NCI-H2029 (cell line): ENCODE measurements at regions not wholly inside any gene's neighbourhood (a gene's known extent, or its start where the extent isn't known, plus 50 kb on each side); places are given as distances from the start of the nearest gene placed in this dataset.

ENCODE experiments used
- DNase-seq: peaks from one replicate; lab custom pipeline; 2025; lab: John Stamatoyannopoulos, UW

DNA sequence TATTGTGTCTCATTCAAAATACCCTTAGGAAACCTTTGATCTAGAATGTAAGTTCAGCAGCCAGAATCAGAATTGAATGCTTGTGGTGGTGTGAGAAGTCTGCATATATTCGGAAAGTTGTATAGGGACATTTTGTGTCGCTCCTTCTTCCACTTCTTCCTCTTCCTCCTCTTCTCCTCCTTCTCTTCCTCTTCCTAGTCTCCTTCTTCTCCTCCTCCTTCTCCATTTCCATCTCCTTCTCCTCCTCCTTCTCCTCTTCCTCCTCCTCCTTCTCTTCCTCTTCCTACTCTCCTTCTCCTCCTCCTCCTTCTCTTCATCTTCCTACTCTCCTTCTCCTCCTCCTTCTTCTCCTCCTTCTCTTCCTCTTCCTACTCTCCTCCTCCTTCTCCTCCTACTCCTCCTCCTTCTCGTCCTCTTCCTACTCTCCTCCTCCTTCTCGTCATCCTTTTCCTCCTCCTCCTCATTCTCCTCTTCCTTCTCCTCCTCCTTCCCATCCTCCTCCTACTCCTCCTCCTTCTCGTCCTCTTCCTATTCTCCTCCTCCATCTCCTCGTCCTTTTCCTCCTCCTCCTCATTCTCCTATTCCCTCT, 749.3 kb upstream of the GOLIM4 start:
- DNase-seq, result no peak

DNA sequence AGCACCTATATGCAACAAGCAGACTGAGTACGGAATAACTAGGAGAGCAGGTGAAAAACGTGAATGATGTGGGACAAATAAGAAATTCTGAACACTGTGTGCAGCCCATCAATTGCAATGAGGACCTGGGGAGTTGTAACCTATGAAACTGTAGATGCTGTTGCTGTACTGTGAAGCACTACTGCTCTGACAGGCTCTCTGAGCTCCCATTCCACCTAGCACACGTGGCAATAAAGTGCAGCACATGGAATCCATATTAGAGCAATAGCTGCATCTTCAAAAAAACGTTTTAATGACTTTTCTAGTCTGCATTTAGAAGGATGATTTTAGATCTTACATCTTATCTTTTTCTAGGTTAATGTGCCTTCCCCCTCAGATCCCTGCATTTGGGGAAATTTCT, 748.7 kb upstream of the GOLIM4 start:
- no peak for DNase-seq

DNA sequence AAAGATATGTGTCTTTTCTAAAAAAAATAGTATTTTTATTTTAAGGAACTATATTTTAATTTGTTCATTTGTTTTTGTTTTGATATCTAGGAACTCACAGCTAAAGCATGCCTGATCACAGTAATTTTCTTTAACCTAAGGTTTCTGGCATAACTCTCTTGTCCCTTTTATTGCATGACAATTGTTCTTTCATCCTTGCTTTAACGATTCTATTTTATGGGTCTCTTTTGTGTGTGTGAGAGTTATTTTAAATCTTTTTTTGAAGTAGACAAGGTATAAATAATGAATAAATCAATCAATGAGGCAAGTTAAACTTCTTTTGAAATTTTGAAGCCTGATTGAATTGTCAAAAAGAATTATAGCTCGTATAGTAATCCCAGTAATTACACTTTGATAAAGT, 747.8 kb upstream of the GOLIM4 start:
- no peak for DNase-seq

DNA sequence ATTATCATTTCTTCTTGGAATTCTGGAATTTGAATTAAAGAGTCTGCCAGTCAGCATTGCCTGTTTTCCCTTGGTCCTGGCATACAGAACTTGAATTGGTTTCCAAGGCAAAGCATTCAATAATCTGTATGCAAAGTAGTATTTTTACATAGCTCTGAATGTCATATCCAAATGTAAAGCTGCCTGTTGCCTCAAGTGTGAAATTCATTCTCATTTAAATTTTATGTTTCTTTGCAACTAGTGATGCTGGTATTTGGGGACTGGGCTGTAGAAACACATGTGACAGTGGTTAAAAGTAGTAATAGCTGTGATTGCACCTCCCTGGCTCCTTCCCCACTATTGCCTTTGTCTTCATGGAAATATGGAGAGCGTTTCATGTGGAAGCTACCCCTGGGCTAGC, 743.9 kb upstream of the GOLIM4 start:
- no peak for DNase-seq

DNA sequence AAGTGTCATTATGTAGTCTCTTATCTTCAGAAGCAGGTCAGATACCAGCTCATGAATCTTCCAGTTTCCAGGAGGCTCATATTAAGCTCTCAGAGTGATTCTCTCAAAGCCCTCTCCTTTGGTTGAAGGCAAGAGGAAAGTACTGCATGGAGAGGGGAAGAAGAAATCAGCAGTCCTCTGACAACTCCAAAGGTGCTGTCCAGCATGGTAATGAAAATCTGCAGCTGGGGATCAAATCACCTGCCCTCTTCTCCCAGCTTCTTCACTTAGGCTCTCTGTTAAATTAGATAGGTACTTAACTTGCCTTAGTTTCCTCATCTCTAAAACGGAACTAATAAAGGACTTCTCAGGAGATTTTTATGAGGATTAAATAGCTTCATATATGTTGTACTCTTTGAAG, 738.8 kb upstream of the GOLIM4 start:
- no peak for DNase-seq

DNA sequence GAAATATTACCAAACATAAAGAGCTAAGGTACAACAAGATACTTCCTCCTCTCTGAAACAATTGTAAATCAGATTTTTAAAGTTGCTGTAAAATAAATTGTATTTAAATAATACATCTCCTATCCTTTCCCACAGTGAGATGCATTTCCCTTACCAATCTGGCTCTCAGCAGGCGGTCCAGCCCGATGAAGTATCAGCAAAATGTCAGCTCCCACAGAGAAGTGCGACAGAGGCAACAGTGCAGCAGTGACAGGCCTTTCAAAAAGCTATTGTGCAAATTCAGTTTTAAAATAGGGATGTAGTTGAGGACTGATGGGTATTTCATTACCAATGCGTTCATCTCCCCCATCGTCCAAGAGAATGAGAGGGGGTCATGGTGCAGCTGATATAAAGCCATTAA, 733.2 kb upstream of the GOLIM4 start:
- DNase-seq, result no peak

DNA sequence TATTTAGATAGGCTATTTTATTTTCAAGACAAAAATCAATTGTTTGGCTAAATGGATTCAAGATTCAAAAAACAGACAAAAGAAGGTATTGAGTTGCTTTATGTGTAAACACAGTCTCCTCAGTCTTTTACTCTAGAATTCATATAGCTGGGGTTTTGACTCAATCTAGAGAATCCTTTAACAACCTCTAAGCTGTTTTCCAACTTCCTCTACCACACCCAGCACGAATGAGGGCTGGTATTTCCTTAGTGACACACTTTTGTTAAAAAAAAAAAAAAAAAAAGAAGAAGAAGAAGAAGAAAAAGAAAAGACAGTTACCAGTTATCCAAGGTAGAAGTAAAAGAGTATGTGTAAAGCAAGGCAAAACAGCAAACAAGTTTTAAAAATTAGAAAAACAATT, 732.8 kb upstream of the GOLIM4 start:
- DNase-seq, result no peak

DNA sequence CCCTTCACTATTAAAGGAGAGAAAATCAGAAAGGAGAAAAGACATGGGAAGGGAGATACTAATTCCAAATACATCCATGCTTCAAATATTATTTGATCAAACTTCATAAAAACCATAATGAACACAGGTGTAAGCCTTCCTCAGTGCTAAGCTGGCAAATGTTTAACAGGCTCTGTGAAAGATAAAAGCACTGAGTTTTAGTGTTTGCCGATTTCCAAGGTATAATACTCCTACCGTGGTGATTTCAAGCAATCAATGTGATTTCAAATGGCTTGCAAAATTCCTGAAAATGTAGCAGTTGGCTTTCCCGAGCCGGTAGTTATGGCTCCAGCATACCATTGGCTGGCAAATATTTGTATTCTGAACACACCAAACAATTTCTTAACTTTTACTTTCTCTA, 732.3 kb upstream of the GOLIM4 start:
- DNase-seq, result no peak

DNA sequence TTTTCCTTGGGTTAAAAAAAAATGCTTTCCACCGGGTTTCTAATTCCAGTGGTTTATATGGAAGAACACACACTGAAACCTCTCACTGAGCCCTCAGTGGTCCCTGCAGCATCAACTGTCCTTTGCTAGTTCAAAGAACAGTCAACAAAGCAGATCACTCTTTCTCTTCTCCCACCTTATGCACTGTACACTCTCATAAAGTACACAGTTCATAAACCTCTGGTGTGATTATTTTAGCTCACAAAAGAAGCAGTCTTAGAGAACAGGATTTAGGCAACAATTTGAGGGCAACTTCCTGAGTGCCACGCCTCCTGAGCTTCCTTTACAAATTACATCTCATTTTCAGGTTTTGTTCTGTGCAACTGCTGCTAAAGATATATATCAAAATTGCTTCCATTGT, 728.4 kb upstream of the GOLIM4 start:
- DNase-seq, result no peak

DNA sequence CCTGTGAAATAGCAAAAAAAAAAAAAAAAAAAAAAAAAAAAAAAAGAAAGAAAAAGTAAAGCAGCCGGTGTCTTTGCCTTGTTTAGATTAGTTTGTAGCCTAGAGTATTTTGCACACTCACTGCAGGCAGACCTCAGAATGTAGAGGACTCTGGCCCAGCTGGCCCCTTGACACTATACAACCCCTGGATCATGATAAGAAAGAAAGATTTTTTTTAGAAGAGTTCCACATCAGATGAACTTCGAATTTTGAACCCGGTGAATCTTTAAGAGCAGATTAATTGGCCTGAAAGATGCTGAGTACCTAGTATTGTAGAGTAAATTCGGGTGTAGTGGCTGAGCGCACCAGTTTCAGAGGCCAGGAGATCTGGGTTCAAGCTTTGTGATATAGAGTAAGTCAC, 727.7 kb upstream of the GOLIM4 start:
- DNase-seq, result no peak

DNA sequence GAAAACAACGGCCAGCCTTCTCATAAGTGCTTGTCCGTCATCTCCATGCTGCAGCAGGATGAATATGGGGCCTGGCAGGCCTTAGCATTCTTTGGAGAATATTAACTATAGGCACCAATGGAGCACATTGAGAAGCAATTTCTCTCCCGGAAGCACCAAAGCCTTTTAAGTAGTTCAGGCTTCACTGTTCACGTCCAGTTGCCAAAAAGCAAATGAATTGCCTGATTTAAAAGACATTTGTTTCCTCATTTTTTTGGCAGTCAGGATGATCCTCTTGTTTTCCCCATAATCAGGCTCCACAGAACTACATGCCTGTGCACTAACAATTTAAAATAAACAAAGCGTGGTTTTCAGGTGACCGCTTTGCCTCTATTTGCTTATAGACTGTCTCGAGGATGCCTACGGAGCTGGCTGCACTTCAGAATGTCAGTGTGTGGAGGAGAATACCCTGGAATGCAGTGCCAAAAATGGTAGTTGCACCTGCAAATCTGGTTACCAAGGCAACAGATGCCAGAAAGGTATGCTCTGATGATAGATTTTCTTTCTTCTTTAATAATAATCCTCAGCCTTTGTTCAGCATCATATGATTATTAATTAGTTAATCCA, 725.2 kb upstream of the GOLIM4 start:
- peak; percentile 75 for DNase-seq

DNA sequence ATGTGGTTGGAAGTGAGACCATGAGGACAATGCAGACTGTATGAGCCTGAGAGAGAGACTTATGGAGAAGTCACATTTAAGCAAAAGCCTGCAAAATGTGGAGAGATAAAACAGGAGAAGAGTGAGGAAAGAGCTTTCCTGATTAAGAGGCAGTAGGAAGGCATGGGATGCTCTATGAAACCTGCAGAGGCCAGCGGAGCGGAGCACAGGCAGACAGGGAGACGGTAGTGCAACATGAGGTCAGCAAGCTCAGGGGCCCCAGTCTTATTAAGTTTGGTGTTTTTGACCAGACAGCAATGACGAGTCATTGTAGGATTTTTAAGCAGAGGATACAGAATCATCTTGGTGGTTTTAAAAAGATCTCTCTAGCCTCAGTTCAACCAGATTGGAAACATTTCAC, 721.5 kb upstream of the GOLIM4 start:
- DNase-seq, result no peak

DNA sequence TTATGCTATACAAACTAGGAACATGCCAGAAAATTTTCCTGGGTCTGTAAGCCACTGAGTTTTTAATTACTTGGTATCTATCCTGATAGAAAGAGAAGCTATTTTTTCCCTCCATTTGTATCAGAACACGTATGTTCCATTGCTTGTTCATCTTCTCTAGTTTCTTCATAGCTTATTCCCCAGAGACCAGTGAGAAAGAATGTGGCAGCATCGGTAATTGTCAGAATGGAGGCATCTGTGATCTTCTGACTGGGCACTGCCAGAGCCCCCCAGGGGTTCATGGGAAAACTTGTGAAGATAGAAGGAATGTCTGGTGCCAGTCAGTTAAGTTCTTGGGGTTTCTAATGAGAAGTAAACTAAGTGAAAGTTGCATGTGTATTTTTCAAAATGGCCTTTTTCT, 720.2 kb upstream of the GOLIM4 start:
- no peak for DNase-seq

DNA sequence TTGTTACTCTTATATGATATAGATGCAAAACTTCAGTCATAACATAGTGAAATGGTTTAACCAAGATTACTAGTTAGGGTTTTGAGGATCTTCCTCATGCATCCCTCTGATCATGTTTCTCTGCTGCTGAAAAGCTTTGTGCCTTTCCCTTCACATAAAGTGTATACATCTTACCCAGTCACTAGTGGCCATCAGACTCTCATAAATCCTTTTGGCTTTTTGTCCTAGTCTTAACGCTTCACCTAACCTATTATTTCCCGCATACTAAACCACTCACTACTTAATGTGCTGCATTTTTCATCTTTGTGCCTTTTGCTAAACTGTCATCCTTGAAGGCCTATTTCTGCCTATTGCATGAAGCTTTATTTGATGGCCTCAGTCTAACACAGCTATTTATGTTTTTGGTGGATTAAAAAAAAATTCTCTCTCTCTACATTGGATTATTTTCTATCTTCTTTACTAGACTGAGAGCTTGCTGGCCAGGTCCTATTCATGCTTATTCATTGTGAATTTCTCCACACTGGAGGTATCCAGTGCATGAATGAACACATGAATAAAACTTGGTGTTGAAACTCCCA, 717.6 kb upstream of the GOLIM4 start:
- no peak for DNase-seq

DNA sequence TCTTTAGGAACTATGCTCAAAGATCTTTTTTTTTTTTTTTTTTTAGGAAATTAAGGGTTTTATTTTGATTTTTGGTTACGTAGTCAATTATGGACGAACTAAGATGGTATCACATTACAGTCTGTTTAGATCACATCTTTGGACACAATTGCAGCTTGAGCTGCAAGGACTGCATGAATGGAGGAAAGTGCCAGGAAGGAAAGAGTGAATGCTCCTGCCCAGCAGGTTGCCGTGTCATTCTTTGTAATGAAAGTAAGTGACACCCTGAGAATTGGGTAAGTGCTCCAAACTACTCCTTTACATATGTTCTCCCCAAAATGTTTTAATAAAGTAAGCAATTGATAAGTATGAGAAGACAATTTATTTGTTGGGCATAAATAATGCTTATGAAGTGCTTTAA, 716.5 kb upstream of the GOLIM4 start:
- DNase-seq, result no peak

DNA sequence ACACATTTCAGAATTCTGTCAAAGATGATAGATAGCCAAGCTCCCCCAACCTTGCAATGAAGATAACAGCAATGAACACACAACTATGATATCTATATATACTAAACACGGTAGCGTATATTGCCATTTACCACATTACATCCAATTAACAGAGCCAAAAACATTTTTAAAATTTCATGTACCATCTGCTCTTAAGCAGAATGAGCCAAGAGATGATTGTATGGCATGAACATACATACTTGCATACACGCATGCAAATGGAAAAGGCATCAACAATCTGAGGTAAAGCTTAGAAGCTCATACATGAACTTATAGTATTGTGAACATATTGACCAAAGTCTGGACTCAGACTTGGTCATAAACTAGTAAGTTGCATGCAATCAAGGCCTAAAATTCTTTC, 712.9 kb upstream of the GOLIM4 start:
- no peak for DNase-seq

DNA sequence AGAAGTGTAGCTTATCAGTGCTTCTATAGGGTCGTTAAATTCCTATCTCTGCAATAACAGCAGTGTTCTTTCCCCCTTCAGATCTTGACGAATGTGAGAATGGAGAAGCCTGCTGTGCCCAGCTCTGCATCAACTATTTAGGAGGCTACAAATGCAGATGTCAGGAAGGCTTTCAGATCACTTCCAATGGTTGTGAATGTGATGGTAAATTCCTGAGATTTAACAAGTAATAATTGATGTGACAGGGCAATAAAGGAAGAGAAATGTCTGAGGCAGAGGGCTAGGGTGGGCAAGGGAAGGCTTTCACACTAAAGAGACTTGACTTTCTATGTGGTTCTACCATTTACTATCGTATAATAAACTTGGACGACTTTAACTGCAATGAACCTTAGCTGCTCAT, 711.7 kb upstream of the GOLIM4 start:
- no peak for DNase-seq

DNA sequence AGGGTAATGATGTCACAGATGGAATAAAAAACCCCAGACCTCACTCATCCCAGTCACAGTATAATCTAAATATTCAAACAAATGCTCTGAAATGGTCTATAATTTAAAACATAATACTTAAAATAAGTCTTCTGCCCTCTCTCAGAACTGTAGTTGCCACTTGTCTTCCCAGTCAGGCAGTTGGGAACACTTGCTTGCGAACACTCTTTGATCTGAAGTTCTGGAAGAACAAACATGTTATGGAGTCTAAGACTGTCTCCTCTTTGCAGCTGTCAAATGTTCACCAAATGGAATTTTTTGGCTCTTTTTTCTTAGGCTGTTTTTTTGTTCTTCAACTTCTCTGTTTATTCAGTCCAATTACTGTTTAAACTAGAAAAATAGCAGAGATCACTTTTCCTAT, 711.1 kb upstream of the GOLIM4 start:
- no peak for DNase-seq

DNA sequence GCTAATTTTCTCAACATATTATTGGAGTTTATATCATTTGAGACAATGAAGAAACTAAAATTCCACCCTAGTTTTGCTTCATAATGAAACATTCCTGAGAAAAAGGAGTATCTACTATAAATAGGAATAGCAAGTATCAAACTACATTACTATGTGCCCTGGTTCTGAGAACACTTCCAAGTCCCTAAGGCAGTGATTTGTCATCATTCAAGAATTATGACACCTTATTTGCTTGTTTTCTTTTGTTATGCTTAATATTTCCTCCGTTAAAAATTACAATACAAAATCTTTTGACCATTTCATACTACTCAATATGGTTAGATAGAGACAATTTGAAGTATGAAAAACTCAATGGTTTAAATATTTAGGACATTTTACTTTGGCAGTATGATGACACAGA, 707.8 kb upstream of the GOLIM4 start:
- no peak for DNase-seq

DNA sequence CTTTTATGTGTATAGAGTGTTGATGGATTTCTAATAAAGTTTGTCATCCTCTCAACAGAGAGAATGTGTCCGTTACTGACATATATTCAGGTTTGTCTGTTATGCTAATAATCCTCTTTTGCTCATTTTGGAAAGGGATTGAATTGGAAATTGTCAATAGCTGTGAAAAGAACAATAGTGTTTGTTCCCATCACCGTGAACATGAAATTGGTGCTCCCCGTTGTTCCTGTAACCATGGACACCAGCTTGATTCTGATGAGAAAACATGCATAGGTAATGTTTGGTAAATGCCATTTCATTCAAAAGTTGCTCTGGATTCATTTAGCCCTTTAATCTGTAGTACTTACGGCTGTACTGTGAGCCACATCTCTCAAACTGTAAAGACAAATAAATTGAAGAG, 707.0 kb upstream of the GOLIM4 start:
- no peak for DNase-seq

DNA sequence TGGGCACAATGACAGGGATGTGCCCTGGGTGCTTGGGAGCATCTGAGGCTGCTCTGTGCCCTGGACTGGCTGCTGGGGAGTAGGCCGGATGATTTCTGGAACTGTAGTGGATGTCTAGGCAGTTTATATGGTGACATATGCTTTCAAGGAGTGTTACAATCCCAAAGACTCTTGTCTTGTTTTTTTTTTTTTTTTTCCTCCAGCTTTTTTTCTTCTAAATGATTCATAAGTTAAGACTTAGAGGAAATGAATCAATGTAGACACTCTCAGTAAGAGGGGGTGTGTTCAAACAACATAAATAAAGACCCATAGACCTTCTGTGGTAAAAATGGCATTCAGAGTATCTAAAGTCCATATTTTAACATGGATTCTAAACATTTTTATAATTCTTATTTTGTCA, 706.1 kb upstream of the GOLIM4 start:
- no peak for DNase-seq

DNA sequence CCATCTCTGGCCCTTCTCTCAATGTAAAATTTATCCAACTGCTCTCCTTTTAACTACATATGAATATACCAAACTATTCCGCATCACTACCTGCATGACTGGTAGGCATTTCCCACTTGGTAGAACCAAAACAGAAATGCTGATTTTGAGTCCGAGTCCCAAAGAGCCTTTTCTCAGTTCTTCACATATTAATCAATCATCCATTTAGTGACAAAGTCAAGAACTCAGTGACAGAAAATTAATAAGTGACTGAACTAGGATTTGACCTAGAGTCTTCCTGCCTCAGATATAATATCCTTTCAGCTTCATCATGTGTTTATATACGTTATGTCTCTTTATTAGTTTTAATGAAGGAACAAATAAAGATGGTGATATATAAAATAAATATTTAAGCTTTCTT, 700.6 kb upstream of the GOLIM4 start:
- DNase-seq, result no peak

DNA sequence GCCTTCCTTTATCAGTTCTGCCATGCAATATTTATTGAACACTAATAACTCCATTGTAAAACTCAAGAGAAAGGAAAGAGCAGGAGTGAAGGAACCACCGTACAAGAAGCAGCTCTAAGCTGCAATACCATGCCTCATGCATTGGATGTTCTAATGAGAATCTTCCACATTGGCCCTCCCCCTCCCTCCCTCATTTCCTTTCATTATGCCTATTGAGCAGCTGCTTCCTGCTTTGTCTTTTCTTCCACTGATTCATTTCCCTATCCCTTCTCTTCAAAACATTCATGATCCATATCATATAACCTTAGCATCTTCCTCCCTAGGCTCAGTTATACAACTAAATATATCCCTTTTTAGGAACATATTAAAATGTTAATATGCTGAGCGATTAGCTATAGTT, 698.7 kb upstream of the GOLIM4 start:
- no peak for DNase-seq

DNA sequence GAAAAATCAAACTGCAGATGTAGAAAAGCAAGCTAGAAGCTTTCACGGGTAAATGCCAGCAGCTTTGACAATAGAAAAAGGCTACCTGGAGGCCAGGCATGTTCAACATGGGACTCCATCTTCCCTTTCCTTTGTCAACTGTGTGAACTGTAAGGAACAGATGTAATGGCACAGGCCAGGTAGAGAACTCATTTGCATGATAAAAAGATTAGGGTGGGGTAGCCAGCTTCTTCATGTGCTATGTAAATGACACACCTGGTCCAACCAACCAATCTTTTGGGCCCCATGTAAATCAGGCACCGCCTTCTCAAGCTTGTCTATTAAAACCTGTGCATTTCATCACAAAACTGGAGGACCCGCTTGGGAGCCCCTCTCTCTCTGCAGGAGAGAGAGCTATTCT, 686.5 kb upstream of the GOLIM4 start:
- no peak for DNase-seq
